Gastrocnemius medialis (tissue), 4 donors: ENCODE measurements at regions not wholly inside any gene's neighbourhood (a gene's known extent, or its start where the extent isn't known, plus 50 kb on each side); places are given as distances from the start of the nearest gene placed in this dataset.

Experiments
- POLR2A ChIP-seq, 2 donors: fragments of 450-650 bp; IDR thresholded peaks; one replicate each; pipeline ENCODE4 v1.6.1; 2017; ENCODE audit warnings: antibody characterized with exemption in 2 of 2, mild to moderate bottlenecking in 2 of 2, moderate library complexity in 2 of 2
- TF ChIP-seq, protein P1 (sequence below), 5 experiments: fragments of 450-650 bp in 3 of 5; fragments of 200-600 bp in 2 of 5; sonication (generic) in 2 of 5; IDR thresholded peaks in 4 of 5; conservative IDR thresholded peaks in 1 of 5; 1 replicate in 4 of 5; 2 replicates in 1 of 5; pipeline ENCODE4 v1.5.1; 2016 to 2019; ENCODE audit warnings: antibody characterized with exemption in 5 of 5, mild to moderate bottlenecking in 3 of 5, moderate library complexity in 3 of 5

DNA sequence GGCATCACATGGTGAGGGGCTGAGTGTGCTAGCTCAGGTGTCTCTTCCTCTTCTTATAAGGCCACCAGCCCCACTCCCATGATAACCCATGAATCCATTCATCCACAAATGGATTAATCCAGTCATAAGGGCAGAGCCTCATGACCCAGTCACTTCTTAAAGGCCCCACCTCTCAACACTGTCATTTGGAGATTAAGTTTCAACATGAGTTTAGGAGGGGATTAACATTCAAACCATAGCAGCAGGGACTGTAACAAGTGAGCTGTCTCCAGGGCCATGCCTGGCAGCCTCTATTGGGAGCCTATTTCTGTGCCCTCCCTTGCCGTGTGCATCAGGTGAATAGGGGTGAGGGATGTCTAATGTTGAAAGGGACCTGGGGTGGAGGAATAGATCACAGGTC, 77.5 kb downstream of the CHRD start:
- TF ChIP-seq, protein P1, sequence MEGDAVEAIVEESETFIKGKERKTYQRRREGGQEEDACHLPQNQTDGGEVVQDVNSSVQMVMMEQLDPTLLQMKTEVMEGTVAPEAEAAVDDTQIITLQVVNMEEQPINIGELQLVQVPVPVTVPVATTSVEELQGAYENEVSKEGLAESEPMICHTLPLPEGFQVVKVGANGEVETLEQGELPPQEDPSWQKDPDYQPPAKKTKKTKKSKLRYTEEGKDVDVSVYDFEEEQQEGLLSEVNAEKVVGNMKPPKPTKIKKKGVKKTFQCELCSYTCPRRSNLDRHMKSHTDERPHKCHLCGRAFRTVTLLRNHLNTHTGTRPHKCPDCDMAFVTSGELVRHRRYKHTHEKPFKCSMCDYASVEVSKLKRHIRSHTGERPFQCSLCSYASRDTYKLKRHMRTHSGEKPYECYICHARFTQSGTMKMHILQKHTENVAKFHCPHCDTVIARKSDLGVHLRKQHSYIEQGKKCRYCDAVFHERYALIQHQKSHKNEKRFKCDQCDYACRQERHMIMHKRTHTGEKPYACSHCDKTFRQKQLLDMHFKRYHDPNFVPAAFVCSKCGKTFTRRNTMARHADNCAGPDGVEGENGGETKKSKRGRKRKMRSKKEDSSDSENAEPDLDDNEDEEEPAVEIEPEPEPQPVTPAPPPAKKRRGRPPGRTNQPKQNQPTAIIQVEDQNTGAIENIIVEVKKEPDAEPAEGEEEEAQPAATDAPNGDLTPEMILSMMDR (IDR thresholded peaks at IDR 0.05 in 4 of 5, conservative IDR thresholded peaks at IDR 0.05 in 1 of 5): no peak
- TF ChIP-seq POLR2A (IDR thresholded peaks at IDR 0.05): no peak
